HepG2 (cell line): ENCODE measurements at regions not wholly inside any gene's neighbourhood (a gene's known extent, or its start where the extent isn't known, plus 50 kb on each side); places are given as distances from the start of the nearest gene placed in this dataset.

Experiments used
- ARNT ChIP-seq: fragments of 450-650 bp; IDR thresholded peaks from 2 replicates; pipeline ENCODE4 v1.6.1; 2017
- FOXA1 ChIP-seq, 2 experiments: fragments of 450-650 bp in 1 of 2; sonication (generic) in 1 of 2; formaldehyde crosslinking in 1 of 2; IDR thresholded peaks; 2 replicates each; pipeline versions ENCODE4 v1.4.0 to v1.6.1; 2016 to 2020; ENCODE audit warnings: missing genetic modification reagents in 1 of 2
- KDM1A ChIP-seq: IDR thresholded peaks from 2 replicates; pipeline ENCODE4 v1.6.1; 2016; ENCODE audit warnings: missing compliant biosample characterization
- PBX2 ChIP-seq: IDR thresholded peaks from 2 replicates; pipeline ENCODE4 v1.6.1; 2016; ENCODE audit warnings: control low read depth
- PHF21A ChIP-seq: sonication (generic); formaldehyde crosslinking; IDR thresholded peaks from 2 replicates; pipeline ENCODE4 v1.5.0; 2020; ENCODE audit warnings: mild to moderate bottlenecking, missing genetic modification reagents
- POLR2A ChIP-seq, 2 experiments: IDR thresholded peaks; 2 replicates each; pipeline ENCODE4 v1.6.1; 2011; ENCODE audit warnings: low read depth in 2 of 2, low read length in 2 of 2, mild to moderate bottlenecking in 1 of 2, moderate library complexity in 1 of 2; ENCODE audit not compliant: insufficient read depth in 1 of 2
- RAD51 ChIP-seq: fragments of 450-650 bp; IDR thresholded peaks from 2 replicates; pipeline ENCODE4 v1.6.1; 2016; ENCODE audit warnings: borderline replicate concordance
- SRSF4 ChIP-seq: fragments of 200-400 bp; formaldehyde crosslinking; IDR thresholded peaks from one replicate; pipeline ENCODE4 v1.6.1; 2018; ENCODE audit warnings: mild to moderate bottlenecking, low read depth, low read length, moderate library complexity; ENCODE audit not compliant: poor library complexity, severe bottlenecking
- TAF15 ChIP-seq: fragments of 200-400 bp; formaldehyde crosslinking; IDR thresholded peaks from one replicate; pipeline ENCODE4 v1.6.1; 2018; ENCODE audit warnings: mild to moderate bottlenecking, low read depth, low read length; ENCODE audit not compliant: poor library complexity, severe bottlenecking
- ZFP1 ChIP-seq: IDR thresholded peaks from 2 replicates; pipeline ENCODE4 v1.6.1; 2016
- ZKSCAN5 ChIP-seq: sonication (generic); formaldehyde crosslinking; IDR thresholded peaks from 2 replicates; pipeline ENCODE4 v1.5.1; 2020; ENCODE audit warnings: mild to moderate bottlenecking, missing genetic modification reagents
- ZNF30 ChIP-seq: sonication (generic); formaldehyde crosslinking; IDR thresholded peaks from 2 replicates; pipeline ENCODE4 v1.5.0; 2020; ENCODE audit warnings: mild to moderate bottlenecking, missing genetic modification reagents
- ZNF775 ChIP-seq: sonication (generic); formaldehyde crosslinking; IDR thresholded peaks from 2 replicates; pipeline ENCODE4 v1.4.0; 2020; ENCODE audit warnings: missing genetic modification reagents, mild to moderate bottlenecking, moderate library complexity, borderline replicate concordance
- TF ChIP-seq, protein P1 (sequence below): sonication (generic); formaldehyde crosslinking; IDR thresholded peaks from 2 replicates; pipeline ENCODE4 v1.5.0; 2020; ENCODE audit warnings: mild to moderate bottlenecking, missing genetic modification reagents, moderate library complexity

- TF ChIP-seq RAD51: no peak
- TF ChIP-seq, protein P1, sequence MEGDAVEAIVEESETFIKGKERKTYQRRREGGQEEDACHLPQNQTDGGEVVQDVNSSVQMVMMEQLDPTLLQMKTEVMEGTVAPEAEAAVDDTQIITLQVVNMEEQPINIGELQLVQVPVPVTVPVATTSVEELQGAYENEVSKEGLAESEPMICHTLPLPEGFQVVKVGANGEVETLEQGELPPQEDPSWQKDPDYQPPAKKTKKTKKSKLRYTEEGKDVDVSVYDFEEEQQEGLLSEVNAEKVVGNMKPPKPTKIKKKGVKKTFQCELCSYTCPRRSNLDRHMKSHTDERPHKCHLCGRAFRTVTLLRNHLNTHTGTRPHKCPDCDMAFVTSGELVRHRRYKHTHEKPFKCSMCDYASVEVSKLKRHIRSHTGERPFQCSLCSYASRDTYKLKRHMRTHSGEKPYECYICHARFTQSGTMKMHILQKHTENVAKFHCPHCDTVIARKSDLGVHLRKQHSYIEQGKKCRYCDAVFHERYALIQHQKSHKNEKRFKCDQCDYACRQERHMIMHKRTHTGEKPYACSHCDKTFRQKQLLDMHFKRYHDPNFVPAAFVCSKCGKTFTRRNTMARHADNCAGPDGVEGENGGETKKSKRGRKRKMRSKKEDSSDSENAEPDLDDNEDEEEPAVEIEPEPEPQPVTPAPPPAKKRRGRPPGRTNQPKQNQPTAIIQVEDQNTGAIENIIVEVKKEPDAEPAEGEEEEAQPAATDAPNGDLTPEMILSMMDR: no peak
- TF ChIP-seq PHF21A (CRISPR knock-in tag): no peak
- TF ChIP-seq PBX2 (CRISPR knock-in tag): no peak
- no peak for TF ChIP-seq ZKSCAN5
- TF ChIP-seq SRSF4: no peak
- TF ChIP-seq FOXA1 (IDR thresholded peaks at IDR 0.05): no peak
- TF ChIP-seq FOXA1 (CRISPR knock-in tag; IDR thresholded peaks at IDR 0.05): no peak
- TF ChIP-seq ZNF30 (CRISPR knock-in tag): no peak
- no peak for TF ChIP-seq POLR2A (IDR thresholded peaks at IDR 0.05; ENCODE audit: insufficient read depth in 1 of 2, low read depth in 2 of 2, low read length in 2 of 2)
- no peak for TF ChIP-seq ARNT
- TF ChIP-seq TAF15: no peak
- TF ChIP-seq ZFP1 (CRISPR knock-in tag): no peak
- TF ChIP-seq KDM1A (CRISPR knock-in tag): no peak
- no peak for TF ChIP-seq ZNF775 (CRISPR knock-in tag)
Observed at GRCh38 chr13:76223999-76224398, 587.9 kb downstream of the LMO7 start.
